GM19455 (cell line): ENCODE measurements at regions not wholly inside any gene's neighbourhood (a gene's known extent, or its start where the extent isn't known, plus 50 kb on each side); places are given as distances from the start of the nearest gene placed in this dataset.
"Not testable (repeated sequence)": the region's sequence is repeated elsewhere in the genome, so short reads cannot be mapped to it uniquely, and the experiment has no call there.

Source experiments
- ATAC-seq: cut with Tn5 transposase; IDR thresholded peaks from one replicate; pipeline ENCODE4 v1.9.1; 2021; ENCODE audit not compliant: unreplicated experiment

DNA sequence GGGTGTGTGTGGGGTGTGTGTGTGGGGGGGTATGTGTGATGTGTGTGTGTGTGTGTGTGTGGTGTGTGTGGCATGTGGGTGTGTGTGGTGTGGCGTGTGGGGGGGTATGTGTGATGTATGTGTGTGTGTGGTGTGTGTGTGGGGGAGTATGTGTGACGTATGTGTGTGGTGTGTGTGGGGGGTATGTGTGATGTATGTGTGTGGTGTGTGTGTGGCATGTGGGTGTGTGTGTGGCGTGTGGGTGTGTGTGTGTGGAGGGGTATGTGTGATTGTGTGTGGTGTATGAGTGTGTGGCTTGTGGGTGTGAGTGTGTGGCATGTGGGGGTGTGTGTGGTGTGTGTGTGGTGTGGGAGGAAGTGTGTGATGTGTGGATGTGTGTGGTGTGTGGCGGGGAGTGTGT is 442.3 kb downstream of the PREX1 start:
- no peak for ATAC-seq

DNA sequence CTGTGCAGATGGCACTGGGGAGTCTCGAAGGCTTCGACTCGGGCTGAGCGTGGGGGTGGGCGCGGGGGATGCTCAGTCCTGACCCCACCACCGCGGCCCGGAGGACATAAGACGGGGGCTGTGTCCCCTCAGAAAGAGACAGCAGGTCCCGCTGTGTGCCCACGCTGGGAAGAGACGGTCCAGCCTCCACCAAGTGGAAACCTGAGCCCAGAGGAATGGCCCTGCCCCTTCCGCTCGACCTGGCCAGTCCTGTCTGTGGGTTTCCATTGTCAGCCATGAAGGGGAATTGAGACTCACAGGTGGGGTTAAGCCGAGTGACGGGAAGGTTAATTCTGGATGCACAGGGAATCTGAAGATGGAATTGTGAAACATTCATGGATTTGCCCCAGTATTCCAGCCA is 442.7 kb downstream of the PREX1 start:
- ATAC-seq, result no peak

DNA sequence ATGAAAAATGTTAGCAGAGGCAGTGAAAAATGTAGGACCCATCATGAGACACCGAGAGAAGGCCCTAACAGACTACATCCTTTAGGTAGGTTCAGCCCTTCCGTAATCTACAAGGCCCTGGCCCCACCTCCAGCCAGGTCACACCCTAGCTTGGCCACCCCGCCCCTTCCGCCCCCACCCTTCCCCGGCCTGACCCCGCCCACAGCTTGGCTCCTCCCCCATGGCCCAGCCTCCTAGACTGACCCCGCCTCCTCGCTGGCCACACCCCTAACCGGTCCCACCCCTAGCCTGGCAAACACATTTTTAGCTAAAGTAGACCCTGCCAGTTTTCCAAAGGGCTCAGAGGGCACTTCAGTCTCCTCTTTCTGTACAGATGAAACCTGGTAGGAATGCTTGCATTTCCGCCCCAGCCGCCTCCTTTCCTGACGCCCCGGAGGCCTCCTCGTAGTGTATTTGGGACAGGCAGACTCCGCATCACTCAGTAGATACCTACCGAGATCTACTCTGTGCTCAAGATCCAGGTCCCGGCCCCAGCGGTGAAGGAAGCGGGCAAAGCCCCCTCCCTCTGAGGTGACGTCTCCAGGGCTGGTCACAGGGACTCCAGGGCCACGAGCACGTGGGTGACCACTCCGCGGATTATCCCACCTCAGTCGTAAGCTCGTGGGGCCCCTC is 443.5 kb downstream of the PREX1 start:
- ATAC-seq, result no peak

DNA sequence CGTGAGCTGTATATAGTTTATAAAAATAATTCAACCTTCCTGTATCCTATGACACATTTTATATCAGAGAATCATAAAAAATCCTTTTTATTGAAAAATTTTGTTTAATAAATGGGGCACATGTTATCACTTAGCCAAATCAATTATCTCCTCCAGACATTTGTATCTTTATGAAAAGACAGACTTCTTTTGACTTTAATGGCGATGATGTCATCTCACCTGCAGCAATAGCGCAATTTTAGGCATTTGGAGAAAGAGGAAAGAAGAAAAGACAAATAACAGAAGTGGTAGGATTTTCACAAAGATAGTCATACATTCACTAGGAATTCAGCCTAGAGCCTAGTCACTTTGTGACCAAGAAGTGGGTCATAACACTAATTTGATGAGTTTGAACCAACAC is 444.5 kb downstream of the PREX1 start:
- no peak for ATAC-seq

DNA sequence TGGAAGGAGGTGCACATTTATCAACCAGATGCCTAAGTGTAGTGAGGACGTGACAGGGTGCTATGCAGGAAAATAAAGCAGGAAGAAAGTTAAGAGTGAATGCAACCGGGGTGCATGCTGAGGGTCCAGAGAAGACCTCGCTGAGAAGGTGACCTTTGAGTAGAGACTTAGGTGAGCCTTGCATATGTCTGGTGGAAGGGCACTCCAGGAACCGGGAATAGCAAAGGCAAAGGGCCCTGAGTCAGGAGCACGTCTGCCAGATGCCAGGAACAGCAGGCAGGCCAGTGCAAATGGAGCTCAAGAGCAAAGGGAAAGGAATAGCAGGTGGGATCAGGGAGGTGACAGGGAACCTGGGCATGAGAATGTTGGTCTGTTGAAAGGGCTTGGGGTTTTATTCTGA is 445.5 kb downstream of the PREX1 start:
- ATAC-seq, result no peak

DNA sequence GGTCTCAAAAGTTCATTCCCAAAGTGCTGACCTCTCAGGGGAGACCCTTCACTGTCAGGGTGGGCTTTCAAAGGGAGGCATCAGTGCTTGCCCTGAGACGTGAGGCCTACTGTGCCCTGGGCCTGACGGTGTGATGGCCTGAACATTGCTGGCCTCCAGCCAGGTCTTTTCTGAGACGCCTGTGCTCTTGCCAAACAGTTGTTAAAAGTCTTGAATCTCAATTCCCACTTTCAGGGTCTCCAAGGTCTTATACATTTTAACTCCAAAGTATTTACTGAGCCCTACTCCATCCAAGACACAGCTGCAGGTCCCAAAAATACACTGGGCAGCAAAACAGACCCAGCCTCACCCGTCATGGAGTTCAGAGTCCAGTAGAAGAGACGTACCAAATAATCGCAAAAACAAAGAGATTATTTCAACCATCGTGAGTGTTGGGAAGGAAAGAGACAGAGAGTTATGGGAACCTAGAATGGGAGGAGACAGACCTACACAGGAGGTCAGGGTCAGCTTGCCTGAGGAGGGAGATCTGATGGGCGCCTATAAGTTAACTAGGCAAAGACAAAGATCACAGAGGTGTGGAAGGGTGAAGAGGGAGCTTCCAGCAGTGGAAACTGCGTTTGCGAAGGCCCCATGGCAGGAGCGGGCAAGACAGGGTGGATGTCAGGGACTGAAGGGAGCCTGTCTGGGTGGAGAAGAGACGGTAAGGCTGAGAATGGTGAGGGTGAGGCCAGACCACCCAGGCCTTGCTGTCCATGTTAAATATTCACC is 446.3 kb downstream of the PREX1 start:
- no peak for ATAC-seq

DNA sequence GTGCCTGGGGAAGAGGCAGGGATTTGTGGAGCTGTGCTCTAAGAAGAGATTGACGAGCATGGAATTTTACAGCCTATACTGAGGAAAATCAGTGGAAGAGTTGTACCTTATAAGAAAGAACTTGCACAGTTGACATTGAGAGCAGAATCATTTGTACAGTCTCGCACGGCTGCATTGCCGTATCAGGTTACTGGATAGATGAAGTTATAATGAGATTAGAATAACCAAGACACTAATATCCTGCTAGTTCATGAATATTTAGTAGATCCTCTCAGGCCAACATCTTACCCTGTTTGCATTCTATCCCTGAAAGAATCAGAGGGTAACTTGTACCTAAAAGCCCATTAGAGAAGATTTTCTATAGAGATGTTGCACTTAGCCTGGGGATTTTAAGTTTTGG is 447.1 kb downstream of the PREX1 start:
- ATAC-seq, result no peak

DNA sequence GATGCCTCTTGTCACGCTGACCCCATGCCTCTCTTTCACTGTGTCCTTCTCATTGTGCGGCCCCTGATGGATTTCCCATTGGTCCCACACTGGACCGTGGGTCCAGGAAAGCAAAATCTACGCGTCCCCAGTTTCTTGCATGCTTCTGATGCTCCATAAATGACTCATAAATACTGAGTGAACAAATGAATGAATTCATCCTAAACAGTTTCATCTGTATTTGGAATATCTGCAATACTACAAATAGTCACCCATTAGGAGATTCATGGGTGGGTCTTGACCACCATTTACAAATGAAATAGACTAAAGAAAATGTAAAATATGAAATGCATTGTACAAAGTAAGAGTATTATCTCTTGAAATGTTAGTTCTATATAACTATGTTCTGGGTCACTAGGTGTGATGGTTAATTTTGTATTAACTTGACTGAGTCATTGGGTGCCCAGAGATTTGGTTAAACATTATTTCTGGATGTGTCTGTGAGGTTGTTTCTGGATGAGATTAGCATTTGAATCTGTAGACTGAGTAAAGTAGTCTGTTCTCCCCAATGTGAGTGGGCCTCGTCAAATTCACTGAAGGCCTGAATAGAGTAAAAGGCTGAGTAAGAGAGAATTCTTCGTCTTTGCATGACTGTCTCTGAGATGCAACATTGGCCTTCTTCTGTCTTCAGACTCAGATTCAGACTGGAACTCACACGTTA is 448.7 kb downstream of the PREX1 start:
- no peak for ATAC-seq

DNA sequence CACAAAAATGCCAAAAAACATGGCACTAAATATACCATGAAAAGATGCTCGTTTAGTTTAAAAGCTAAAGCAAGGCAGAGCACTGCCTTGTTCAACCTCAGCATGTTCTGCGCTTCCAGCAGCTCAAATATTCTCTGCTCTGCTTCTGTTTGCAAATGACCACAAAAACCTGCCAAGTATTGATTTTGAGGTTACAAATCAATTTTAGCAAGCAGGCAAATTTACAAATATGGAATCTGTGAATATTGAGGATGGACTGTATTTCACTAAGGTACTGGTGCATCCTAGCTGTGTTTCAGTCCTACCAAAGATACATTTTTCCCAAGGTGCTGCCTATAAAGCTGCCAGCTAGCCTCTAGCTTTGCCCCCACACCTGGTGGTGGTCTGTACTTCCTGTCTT is 449.9 kb downstream of the PREX1 start:
- no peak for ATAC-seq

DNA sequence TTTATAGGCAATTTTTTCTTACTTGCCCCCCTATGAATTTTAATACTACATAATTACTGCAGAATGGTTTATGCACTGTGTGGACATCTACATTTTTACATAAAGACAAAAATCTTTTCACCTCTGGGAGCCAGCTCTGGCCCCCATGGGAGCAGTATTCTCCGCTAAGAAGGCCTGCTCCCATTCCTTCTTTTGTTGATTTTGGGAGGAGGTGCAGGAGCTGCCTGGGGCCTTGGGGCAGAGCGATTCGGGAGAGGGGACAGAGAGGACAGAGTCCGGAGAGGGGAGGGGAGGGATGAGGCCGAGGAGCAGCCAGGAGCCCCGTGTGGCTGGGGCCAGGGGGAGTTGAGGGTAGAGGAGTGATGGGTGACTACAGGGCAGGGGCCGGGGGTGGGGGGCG is 452.0 kb downstream of the PREX1 start:
- ATAC-seq, result no peak

DNA sequence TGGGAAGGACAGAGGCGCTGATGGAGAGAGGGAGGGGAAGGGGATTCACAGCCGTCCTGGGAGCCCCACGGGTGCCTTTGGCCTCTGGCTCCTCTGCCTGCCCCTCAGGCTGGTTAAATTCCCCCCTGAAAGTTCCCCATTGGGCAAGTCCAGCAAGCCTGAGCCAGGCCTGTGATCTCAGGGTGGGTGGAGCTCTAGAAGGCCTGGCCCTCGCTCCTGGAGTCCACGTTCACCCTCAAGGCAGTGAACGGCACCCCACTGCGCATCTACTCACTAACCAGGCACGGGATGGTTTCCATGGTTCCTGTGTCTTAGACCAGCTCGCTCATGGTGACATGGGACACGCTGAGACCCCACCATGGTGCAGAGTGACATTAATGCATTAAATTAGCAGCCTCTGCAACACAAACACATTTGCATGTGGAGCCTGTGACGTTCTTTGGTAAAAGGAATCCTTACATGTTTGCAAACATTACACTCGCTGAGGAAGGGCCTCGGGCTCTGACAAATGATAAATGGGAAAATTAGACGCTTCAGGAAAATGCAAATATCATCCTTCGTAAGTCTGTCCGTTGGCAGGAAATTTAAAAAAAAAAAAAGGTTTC is 452.7 kb downstream of the PREX1 start:
- ATAC-seq, result no peak

DNA sequence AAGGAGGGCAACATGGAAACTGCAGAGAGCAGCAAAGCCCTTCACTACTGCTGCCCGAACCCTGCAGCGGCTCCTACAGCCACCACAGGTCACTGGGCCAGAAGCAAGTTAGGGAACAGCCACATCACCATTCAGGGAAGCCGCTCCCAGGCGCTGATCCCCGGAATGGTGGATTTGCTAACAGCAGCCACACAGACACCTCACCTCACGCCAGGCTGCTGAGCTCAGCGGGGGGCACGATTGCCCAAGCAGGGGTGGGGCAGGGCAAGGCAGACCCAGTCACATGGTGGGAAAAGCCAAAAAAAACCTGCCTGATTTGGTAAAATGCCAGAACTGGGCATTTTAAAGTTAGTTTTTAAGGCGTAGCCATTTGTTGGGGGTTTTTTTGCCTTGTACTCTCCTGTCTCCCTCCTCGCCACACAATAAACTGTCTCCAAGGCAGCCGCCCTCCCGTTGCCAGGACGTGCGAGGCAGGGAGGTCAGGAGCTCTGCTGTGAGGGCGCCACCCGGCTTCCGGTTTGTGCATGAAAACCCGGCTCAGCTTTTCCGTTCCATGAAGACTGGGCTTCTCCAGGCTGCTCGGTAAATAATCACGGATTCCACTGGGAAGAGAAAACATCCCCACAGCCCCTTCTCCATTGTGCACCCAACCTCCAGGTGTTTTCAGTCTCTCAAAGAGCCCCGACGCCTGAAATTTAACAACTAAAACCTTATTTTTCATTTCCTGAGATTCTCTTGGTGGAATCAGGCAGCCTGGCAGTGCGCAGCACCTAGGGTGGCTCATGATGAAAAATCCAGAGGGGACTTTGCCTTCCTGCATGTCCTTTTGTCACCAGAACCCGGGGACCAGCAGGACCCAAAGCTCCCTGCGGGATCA is 453.5 kb downstream of the PREX1 start:
- ATAC-seq, result not testable (repeated sequence)

DNA sequence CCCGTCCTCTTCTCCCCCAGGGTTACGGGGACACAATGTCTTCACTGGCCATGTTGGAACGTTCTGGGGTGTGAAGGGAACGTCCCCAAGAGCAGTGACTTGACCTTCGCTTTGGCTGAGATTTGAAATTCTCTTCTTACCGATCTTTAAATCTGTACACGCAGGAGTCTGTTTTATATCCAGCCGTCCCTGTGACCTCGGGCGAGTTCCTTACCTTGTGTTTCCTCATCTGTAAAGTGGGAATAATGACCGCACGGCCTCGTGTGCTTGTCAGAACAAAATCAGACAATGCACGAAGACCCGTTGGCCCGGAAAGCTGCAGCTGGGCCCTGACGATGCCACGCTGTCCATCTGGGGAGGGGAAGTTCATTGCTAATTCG is 454.3 kb downstream of the PREX1 start:
- ATAC-seq, result no peak

DNA sequence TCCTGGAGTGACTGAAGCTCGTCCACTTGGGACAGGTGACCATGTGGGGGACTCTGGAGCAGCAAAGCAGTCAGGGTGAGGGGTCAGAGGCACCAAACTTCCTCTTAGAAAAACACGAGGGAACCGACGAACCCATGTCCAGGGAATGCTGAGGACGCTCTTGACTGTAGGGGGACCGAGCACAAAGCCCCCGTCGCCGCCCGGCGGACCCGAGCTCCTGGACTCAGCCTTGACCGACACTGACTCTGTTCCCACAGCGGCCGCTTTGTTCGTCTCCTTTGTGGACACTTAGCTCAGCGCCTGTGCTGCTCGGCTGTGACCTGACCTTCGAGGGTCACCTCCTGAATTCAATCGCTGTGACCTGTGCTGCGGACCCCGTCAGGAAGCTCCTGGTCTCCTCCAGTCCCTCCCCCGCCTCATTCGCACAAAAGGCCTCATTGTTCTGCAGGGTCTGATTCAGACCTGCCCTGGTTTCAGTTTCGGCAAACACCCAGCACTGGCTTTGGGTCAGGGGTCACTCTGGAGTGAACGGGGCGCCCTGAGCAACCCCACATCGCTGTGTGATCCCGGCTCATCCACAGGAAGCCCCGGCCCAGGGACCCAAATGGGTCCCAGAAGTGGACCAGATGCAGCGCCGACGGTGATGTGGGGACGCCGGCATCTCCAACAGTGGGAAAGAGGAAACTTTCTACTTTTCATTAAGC is 454.8 kb downstream of the PREX1 start:
- not testable (repeated sequence) for ATAC-seq

DNA sequence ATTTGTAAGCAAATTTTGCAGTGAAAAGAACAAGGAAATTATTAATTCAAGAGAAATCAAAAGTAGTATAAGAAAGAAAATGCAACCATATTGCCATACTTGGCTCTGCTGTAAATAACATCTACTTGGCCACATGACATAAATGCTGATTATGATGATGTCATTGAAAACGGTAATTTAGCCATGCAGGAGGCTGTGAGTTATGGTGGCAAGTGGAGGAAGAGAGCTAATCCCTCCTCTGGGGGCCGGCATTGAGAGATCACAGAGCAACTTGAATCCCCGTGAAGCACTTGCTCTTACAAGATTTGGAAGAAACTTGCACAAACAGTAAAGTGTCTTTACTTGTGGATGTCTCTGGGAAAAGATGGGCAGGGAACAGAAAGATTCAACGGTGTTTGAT is 456.6 kb downstream of the PREX1 start:
- ATAC-seq, result no peak

DNA sequence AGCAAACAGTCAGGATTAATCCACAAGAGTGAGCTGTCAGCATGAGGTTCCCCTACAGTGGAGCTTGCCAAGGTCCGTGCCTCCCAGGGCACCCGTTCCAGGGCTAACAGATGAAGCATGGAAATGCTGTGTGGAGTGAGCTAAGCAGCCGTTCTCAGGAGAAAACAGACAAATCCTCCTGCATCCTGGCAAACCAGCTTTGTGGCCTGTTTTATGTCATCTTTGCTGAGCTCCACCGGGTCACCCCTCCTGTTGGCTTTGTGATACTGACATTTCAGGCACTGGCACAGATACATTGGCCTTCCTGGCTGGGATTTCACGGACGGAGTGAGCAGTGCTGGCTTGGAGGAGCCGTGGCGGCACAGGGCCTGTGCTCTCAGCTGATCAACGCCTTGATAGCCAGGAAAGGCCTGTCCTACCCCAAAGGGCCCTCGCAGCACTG is 459.2 kb downstream of the PREX1 start:
- ATAC-seq, result not testable (repeated sequence)

DNA sequence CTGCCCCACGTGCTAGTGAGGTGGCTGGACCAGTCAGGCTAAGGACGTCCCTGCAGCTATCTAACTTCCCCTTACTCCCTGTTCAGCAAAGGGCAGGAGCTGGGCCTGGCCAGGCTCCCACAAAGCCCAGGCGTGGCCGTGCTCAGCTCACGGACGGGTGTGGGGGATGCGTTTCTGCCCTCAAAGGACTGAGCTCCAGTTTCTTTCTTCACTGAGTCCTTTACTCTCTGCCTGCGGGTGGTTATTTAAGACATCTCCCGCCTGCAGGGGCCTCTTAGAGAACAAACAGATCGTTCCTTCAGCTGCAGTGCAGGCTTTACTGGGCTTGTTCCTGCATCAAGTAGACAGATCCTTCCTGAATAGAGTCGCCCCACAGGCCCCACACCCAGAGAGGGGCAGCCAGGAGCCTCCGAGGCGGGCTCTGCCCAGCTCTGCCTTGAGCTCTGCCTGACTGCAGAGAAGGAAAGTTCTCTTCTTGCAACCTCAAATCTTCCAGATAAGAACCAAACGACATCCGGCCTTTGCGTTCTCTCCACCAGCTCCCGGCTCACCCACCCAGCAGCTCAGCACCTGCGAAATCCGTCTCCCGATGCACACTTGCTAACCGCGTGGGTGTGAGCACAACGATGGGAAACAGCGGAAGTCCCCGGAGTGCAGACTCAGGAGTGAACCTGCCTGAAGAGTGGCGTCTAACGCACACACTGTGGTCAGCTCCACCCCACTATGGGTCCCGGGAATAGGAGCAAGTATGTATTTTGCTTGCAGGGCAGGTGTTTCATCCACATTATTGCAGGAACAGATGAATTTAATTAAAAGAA is 460.0 kb downstream of the PREX1 start:
- ATAC-seq, result not testable (repeated sequence)

DNA sequence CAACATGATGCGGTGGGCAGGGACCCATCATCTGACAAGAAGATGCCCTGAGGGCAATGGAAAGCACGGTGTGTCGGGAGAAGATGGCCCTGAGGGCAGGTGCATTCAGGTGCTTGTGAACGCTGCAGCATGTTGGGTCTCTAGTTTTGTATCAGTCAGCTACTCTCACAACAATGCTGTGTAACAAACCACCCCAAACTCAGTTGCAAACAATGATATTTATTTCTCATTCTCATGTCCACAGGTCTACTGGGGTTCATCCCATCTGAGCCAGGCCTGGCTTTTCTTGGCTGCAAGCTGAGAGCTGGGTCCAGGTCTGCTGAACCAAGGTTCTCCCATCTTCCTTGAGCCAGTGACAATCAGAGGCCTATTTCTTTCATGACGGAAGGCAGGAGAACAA is 461.6 kb downstream of the PREX1 start:
- ATAC-seq, result no peak

DNA sequence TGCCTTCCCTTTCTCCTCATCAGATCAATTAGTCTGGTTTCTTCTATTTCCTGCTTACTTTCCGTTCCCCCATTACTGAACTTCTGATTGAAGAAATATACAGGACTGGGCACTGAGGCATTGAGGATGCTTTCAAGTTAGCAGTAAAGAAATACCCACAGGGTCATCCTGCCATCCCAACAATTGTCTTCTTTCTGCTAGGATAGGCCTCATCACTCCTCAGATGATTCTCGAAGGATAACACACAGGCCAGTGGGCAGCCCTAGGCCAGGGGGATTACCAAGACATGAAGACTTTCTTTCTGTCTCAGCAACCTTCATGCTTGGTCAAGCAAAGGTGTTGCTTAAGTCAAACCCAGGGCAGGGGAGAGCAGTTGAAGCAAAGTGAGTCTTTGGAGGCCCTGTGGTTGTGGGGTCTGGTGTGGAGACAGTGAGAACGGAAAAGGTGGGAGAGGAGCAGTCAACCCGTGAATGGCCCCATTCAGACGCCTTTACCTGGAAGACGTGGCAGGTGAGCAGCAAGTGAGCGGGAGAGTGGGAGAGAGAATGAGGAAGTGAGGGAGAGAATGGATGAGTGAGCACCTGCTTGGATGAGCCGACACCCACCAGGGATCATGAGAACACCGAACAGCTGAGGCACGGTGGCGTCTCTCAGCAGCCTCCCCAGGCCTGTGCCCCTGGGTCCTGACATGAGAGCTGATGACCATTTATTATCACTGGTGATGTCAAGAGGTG is 462.9 kb downstream of the PREX1 start:
- no peak for ATAC-seq
